HepG2 (cell line): ENCODE measurements at regions not wholly inside any gene's neighbourhood (a gene's known extent, or its start where the extent isn't known, plus 50 kb on each side); places are given as distances from the start of the nearest gene placed in this dataset.
A peak's percentile ranks its signal among the peaks of the same experiment; 100 is the strongest.

ENCODE experiments used
- KLF15 ChIP-seq: sonication (generic); formaldehyde crosslinking; IDR thresholded peaks from 2 replicates; pipeline ENCODE4 v1.8.1; 2023; ENCODE audit warnings: borderline replicate concordance, mild to moderate bottlenecking, inconsistent platforms, missing genetic modification reagents, mixed read lengths
- MIER2 ChIP-seq: IDR thresholded peaks from 2 replicates; pipeline ENCODE4 v1.6.1; 2016; ENCODE audit warnings: missing biosample characterization, missing genetic modification reagents
- TBP ChIP-seq: sonication (generic); formaldehyde crosslinking; IDR thresholded peaks from 2 replicates; pipeline ENCODE4 v1.5.0; 2020; ENCODE audit warnings: missing genetic modification reagents
- U2AF2 ChIP-seq: fragments of 200-400 bp; formaldehyde crosslinking; IDR thresholded peaks from 2 replicates; pipeline ENCODE4 v1.6.1; 2017; ENCODE audit warnings: low read depth, mild to moderate bottlenecking, low read length
- ZBTB8A ChIP-seq: sonication (generic); formaldehyde crosslinking; IDR thresholded peaks from 2 replicates; pipeline ENCODE4 v1.4.0; 2020; ENCODE audit warnings: mild to moderate bottlenecking, low read depth, missing genetic modification reagents, borderline replicate concordance
- ZNF281 ChIP-seq: sonication (generic); formaldehyde crosslinking; IDR thresholded peaks from 2 replicates; pipeline ENCODE4 v1.4.0; 2020; ENCODE audit warnings: missing genetic modification reagents, borderline replicate concordance
- ZNF296 ChIP-seq: sonication (generic); formaldehyde crosslinking; conservative IDR thresholded peaks from 2 replicates; pipeline ENCODE4 v1.5.0; 2020; ENCODE audit warnings: mild to moderate bottlenecking, missing genetic modification reagents
- ZNF33B ChIP-seq: sonication (generic); formaldehyde crosslinking; IDR thresholded peaks from 2 replicates; pipeline ENCODE4 v1.5.1; 2020; ENCODE audit warnings: mild to moderate bottlenecking, missing genetic modification reagents
- ZUFSP ChIP-seq: sonication (generic); formaldehyde crosslinking; IDR thresholded peaks from 2 replicates; pipeline ENCODE4 v1.9.0; 2021; ENCODE audit warnings: missing genetic modification reagents, mild to moderate bottlenecking, borderline replicate concordance
- TF ChIP-seq, protein P1 (sequence below): sonication (generic); formaldehyde crosslinking; IDR thresholded peaks from 2 replicates; pipeline ENCODE4 v1.4.0; 2020; ENCODE audit warnings: missing genetic modification reagents

DNA sequence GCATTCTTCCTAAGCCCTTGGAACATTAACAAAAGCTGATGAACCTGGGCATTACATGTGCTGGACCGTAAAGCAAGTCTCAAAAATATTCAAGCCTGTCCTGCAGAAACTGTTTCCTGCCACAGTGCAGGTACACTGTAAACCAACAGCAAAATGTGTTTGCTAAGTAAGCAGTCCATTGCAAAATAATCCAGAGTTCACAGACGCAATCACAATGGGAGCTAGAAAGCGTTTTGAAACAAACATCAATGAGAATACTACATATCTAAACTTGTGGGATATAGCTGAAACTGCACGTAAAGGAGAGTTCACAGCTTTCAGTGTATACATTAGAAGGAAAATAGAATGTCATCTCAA lies 61.6 kb downstream of the RGS12 start (continued):
- TF ChIP-seq ZNF281 (CRISPR knock-in tag) (no peak; the same call in 1 of the 2 replicates), TBP (CRISPR knock-in tag) (no peak), U2AF2 (no peak), KLF15 (CRISPR knock-in tag) (no peak), ZBTB8A (CRISPR knock-in tag) (no peak), ZNF33B (CRISPR knock-in tag) (no peak), ZUFSP (no peak), ZNF296 (CRISPR knock-in tag) (no peak), MIER2 (peak; percentile 85)
- TF ChIP-seq, protein P1, sequence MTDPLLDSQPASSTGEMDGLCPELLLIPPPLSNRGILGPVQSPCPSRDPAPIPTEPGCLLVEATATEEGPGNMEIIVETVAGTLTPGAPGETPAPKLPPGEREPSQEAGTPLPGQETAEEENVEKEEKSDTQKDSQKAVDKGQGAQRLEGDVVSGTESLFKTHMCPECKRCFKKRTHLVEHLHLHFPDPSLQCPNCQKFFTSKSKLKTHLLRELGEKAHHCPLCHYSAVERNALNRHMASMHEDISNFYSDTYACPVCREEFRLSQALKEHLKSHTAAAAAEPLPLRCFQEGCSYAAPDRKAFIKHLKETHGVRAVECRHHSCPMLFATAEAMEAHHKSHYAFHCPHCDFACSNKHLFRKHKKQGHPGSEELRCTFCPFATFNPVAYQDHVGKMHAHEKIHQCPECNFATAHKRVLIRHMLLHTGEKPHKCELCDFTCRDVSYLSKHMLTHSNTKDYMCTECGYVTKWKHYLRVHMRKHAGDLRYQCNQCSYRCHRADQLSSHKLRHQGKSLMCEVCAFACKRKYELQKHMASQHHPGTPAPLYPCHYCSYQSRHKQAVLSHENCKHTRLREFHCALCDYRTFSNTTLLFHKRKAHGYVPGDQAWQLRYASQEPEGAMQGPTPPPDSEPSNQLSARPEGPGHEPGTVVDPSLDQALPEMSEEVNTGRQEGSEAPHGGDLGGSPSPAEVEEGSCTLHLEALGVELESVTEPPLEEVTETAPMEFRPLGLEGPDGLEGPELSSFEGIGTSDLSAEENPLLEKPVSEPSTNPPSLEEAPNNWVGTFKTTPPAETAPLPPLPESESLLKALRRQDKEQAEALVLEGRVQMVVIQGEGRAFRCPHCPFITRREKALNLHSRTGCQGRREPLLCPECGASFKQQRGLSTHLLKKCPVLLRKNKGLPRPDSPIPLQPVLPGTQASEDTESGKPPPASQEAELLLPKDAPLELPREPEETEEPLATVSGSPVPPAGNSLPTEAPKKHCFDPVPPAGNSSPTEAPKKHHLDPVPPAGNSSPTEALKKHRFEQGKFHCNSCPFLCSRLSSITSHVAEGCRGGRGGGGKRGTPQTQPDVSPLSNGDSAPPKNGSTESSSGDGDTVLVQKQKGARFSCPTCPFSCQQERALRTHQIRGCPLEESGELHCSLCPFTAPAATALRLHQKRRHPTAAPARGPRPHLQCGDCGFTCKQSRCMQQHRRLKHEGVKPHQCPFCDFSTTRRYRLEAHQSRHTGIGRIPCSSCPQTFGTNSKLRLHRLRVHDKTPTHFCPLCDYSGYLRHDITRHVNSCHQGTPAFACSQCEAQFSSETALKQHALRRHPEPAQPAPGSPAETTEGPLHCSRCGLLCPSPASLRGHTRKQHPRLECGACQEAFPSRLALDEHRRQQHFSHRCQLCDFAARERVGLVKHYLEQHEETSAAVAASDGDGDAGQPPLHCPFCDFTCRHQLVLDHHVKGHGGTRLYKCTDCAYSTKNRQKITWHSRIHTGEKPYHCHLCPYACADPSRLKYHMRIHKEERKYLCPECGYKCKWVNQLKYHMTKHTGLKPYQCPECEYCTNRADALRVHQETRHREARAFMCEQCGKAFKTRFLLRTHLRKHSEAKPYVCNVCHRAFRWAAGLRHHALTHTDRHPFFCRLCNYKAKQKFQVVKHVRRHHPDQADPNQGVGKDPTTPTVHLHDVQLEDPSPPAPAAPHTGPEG (CRISPR knock-in tag), result no peak
